ENCODE measurements at regions not wholly inside any gene's neighbourhood (a gene's known extent, or its start where the extent isn't known, plus 50 kb on each side); places are given as distances from the start of the nearest gene placed in this dataset.

- DNase-seq, result no peak
Measured at GRCh38 chr3:41064526-41064925, 134.8 kb upstream of the CTNNB1 start.

- no peak for DNase-seq
Measured at GRCh38 chr3:41065340-41065739, 134.0 kb upstream of the CTNNB1 start.

- DNase-seq, result no peak
Measured at GRCh38 chr3:41073190-41073589, 126.1 kb upstream of the CTNNB1 start.

- DNase-seq, result no peak
Measured at GRCh38 chr3:41075975-41076374, 123.3 kb upstream of the CTNNB1 start.

GRCh38 chr3:41076399-41076798, 122.9 kb upstream of the CTNNB1 start:
- DNase-seq, result no peak

GRCh38 chr3:41080141-41080540, 119.2 kb upstream of the CTNNB1 start:
- DNase-seq, result no peak

GRCh38 chr3:41088882-41089281, 110.4 kb upstream of the CTNNB1 start:
- DNase-seq, result no peak

GRCh38 chr3:41089566-41089965, 109.7 kb upstream of the CTNNB1 start:
- no peak for DNase-seq

GRCh38 chr3:41092844-41093243, 106.5 kb upstream of the CTNNB1 start:
- DNase-seq, result no peak

GRCh38 chr3:41093476-41093875, 105.8 kb upstream of the CTNNB1 start:
- DNase-seq, result no peak

- DNase-seq, result no peak
Measured at GRCh38 chr3:41094351-41094750, 105.0 kb upstream of the CTNNB1 start.

- no peak for DNase-seq
Measured at GRCh38 chr3:41095702-41096101, 103.6 kb upstream of the CTNNB1 start.

- DNase-seq, result no peak
Measured at GRCh38 chr3:41097896-41098496, 101.3 kb upstream of the CTNNB1 start.

- DNase-seq, result no peak
Measured at GRCh38 chr3:41101231-41101630, 98.1 kb upstream of the CTNNB1 start.

- DNase-seq, result no peak
Measured at GRCh38 chr3:41102053-41102556, 97.2 kb upstream of the CTNNB1 start.

- no peak for DNase-seq
Measured at GRCh38 chr3:41102750-41103149, 96.6 kb upstream of the CTNNB1 start.

GRCh38 chr3:41103200-41103599, 96.1 kb upstream of the CTNNB1 start:
- DNase-seq, result no peak

GRCh38 chr3:41104147-41104546, 95.2 kb upstream of the CTNNB1 start:
- no peak for DNase-seq

- DNase-seq, result no peak
Measured at GRCh38 chr3:41106691-41107090, 92.6 kb upstream of the CTNNB1 start.

- DNase-seq, result no peak
Measured at GRCh38 chr3:41111011-41111410, 88.3 kb upstream of the CTNNB1 start.

- DNase-seq, result no peak
Measured at GRCh38 chr3:41112466-41112865, 86.8 kb upstream of the CTNNB1 start.

GRCh38 chr3:41115069-41115468, 84.2 kb upstream of the CTNNB1 start:
- DNase-seq, result no peak

- DNase-seq, result no peak
Measured at GRCh38 chr3:41116851-41117250, 82.5 kb upstream of the CTNNB1 start.

GRCh38 chr3:41117398-41117870, 81.9 kb upstream of the CTNNB1 start:
- DNase-seq, result peak; percentile 63 to 90 (median 81)

All from stimulated activated naive CD4-positive, alpha-beta T cell (primary cell).